NCI-H2171 (cell line): ENCODE measurements at regions not wholly inside any gene's neighbourhood (a gene's known extent, or its start where the extent isn't known, plus 50 kb on each side); places are given as distances from the start of the nearest gene placed in this dataset.

ENCODE experiments used
- DNase-seq: peaks from one replicate; lab custom pipeline; 2025; lab: John Stamatoyannopoulos, UW

DNA sequence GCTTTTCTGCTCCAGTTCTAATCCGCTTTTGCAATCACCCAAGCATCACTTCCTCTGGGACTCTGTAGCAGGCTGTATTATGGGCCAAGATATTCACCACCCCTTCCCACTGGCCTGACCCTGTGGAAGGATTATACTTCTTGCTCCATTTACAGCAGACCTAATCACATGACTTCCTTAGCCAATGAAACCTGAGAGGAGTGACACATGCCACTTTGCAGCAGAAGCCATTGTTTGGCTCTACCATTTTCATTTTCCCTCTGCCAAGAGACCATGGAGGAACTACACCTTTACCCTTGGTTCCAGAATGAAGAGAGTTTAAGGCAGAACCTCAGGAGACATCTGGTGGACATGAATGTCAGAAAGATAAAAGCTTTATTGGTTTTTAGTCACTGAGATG, 134.9 kb upstream of the HSD17B12 start:
- no peak for DNase-seq

DNA sequence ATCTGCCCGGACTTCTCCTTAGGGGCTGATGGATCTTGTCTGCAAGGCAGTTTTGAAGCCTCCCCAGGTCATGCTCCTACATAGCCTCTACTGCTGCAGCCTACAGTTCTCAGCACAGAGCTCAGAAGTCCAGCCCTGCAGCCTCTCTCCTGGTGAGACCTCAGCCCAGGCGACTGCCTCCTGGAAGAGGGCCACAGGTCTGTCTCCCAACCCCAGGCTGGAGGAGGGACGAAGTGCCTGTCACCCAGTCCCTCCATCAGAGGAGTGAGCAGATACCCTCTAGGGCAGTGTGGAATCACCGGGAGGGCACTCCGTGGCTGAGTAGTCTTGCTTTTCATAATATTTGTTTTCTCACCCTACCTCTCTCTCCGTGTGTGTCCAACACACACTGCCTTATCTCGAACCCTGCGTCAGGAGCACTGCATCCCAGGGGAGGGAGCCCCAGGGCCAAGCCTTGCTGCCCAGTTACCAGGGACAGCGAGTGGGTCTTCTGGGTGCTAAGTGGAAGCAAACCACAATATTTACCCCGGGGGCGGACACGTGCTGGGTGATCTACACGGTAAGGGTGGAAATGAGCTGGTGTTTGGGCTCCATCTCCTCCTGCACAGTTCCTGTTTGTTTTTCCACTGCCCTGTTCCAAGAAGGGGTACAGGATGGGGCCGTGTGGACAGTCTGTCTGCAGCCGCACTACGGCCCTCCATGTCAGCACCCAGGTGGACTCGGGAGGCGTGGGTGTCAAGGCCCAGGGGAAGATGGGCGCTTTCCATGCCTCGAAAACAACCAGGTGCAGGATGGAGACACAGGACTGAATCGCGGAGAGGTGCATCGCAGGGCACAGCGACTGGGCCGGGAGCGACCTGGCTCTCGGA, 133.7 kb upstream of the HSD17B12 start:
- DNase-seq, result no peak

DNA sequence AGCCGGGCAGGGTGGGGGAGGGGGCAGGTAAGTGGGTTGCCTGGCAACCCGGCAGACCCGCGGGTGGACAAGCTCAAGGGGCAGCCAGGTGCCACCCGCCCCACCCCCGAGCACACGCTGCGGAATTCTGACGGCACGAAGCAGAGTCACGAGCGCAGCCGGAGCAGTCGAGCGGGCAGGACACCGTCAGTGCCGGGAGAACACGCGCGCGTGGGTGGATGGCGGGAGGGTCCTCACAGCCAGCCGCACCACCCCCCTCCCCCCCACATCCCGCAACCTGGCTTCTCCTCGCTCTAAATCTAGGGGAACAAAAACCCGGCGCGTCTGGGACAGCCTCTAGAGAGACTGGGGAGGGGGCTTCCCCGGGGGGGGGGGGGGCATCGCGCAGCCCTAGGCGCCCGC, 133.1 kb upstream of the HSD17B12 start:
- no peak for DNase-seq

DNA sequence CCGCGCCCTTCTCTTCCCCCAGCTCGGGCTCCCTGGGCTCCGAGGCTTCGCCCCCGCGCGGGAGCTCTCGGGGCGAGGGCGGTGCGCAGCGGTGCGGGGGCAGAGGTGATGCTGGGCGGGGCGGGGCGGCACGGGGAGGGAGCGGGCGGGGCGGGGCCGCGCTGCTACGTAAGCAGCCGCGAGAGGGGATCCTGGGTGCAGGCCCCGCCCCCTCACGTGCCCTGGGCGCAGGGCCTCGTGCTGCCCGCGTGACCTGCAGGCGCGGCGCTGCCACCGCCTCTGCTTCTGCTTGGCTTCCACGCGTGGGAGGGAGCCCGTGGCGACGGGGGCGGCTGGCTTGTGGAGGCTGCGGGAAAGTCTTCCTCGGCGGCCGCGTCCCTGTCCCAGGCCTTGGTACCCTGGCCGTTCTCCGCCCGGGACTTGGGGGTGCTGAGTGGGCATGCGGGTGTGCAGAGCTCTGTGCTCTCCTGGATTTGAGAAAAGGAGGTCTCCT, 132.6 kb upstream of the HSD17B12 start:
- no peak for DNase-seq

DNA sequence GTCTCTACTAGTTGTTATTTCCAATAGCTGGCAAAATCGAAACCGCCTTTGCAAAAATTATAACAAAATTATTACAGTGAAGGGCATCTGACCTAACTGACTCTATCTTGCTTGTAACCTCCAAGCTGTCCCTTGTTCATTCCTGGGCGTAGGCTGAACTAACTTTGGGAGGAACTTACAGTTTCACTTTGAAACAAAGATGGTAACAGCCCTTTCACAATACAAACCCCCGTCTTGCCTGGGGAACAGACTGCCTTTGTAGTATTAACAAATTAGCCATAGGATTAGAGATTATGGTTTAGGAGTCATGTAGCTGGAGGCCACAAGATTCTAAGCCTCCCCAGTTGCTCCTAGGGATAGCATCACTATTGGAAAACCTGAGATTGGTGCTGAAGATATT, 131.6 kb upstream of the HSD17B12 start:
- DNase-seq, result no peak

DNA sequence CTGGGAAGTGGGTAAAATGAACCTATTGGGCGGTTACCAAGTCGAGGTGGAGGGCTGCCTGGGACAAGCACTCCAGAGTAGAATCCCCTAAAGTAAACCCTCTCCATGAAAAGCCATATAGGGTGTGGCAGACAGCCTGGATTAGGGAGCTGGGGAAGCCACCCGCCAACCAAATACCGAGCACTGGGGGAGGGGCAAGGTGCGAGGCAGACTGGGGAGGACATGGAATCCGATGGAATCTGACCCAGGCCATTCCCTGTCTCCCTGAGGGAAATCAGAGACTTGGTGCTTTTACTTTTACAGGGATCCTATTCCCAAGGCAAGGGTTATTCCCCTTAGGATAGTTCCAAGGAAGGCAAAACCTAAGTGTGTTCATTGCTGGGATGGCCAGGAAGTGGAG, 130.9 kb upstream of the HSD17B12 start:
- no peak for DNase-seq

DNA sequence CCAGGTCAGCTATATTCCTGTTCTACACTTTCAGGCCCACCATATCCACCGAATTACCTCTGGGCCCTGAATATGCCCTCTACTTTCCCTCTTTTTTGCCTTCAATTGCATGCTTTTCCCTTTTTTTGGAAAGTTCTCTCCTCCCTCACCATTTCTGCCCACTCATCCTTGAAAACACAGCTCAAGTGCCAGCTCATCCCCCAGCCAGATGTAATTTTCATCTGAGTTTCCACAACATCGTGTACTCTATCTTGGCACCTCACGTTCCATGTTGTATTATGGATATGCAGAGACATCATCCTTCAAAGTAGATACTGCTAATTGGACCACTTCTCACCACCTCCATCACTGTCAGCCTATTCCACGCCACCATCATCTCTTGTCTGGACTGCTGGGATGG, 129.8 kb upstream of the HSD17B12 start:
- DNase-seq, result no peak

DNA sequence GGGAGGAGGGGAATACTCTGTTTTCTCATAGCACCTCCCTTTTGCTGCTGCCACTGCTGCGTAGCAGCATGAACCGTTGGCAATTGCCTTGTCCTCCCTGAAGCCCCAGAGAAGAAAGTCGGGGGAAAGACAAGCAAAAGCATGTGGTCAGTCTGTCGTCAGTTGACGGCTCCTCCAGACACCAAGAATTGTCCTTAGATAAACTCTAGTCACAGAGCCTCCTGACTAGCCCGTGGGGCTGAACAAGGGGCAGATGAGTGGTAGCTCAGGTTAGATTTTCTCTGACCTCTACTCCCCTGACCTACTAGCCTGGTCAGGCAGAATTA, 126.4 kb upstream of the HSD17B12 start:
- no peak for DNase-seq

DNA sequence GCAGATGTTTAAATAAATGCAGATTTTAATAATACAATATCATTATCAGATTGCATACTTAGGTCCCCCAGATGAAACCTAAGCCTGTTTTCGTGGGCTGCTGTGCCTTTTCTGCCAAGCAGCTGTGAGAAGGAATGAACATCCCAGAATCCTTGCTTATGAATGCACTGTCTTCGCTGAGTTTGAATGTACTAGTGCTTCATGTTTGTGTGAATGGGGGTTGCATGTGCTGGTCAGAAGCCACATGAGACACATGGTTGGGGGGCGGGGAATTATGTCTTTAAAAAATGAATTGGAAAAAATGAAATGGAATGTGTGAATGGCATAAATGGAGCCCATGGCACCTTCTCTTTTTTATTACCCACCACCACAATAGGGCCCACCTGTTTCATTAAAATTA, 125.4 kb upstream of the HSD17B12 start:
- no peak for DNase-seq

DNA sequence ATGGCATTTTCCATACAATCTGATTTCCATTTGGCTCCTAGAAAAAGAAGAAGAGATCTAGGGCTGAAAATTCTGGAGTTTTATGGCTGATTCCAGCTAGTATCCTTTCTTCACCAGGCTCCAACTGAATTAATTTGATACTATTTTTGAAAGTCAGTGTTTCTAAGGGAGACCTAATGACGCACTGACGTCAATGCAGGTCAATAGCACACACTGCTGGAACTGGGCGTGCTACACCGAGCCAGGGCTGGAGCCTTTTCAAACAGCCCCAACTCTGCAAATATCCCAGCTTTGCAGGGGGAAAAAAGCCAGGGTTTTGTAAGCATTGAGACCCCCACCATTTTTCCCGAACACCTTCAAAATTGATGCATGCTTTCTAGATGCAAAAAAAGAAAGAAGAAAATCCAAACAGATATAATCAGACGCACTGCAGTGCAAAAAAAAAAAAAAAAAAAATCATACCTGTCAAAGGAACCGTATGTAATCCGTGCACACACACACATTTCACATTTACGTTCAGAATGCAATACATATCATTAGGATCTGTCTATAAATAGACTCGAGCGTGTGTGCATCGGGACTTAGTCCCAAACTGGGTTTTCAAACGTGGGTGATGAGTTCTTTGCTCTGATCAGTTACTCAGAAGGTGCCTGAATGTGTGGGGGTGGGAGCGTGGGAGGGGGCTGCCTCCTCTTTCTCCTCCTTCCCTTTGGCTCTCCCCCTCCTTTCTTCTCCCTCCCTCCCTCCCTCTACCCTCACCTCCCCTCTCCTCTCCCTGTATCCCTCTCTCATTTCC, 124.5 kb upstream of the HSD17B12 start:
- no peak for DNase-seq

DNA sequence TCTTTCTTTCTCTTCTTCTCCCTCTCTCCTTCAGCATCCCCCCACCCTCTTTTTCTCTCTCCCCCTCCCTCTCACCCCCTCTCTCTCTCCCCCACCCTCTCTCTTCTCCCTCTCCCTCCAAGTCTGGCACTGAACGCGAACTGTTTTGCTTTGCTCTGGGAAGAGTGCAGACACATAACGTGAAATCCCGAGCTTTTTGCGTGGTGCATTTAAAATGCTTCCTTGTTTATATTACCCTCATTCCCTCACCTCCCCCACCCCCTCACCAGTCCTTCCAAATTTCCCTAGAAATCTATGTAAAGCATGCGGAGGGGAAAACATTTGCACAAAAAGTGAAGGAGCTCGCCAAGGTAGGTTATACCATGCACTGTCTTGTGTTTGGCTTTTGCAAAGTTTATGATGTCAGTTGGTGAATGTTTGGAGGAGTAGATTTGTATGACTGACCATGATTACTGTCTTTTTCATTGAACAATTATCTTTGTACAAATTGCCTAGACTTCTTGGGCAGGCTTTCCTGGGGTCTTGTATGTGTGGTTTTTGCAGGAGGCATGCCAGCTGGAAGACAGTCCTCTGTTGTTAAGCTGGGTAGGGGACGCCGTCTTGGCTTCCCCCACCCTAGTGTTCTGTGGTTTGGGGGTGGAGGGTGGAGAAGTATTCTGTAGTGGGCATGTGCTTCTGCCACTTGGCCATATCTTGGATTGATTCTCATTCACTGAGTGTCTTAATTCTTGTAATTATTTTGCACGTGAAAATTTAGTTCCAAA, 123.7 kb upstream of the HSD17B12 start:
- DNase-seq, result no peak

DNA sequence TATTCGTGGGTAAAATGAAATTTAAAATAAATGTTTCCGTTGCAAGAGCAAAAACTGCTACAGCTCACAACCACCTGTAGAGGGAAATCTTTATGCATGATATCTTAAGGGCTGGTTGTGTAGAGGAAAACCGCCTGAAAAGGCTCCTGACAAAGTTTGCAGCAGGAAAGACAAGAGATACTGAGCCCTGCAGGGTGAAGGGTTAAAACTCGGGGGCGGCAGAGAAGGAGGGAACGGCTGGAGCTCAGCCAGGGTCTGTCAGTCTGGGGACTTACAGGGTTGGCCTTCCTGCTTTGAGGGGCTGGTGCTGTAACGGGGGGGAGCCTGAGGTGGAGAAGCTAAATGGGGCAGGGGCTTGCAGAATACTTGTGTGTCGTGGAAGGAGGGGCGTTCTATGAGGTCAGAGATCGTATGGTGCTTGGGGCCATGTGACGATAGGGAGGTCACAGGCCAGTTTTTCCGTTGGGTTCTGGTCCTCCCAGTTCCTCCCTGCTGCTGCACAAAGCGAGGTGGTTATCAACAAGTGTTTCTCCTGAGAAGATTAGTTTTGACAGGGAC, 122.9 kb upstream of the HSD17B12 start:
- no peak for DNase-seq

DNA sequence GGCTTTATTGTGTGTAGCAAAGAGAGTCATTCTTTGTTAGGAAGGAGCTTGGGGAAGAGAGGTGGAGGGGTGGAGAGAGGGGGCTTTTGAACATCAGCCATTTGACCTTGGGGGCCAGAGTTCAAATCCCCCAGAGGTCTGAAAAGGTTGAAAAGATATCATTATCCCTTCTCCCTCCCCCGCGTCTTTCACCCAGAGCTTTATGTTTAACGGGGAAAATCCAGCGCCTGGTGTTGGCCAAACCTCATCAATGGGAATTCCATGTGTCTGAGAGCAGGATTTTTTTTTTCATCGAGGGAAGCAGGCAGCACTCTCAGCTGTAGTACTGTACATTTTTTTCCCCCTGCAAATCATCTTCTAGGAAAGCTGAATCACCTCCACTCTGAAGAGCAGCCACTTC, 122.4 kb upstream of the HSD17B12 start:
- DNase-seq, result no peak

DNA sequence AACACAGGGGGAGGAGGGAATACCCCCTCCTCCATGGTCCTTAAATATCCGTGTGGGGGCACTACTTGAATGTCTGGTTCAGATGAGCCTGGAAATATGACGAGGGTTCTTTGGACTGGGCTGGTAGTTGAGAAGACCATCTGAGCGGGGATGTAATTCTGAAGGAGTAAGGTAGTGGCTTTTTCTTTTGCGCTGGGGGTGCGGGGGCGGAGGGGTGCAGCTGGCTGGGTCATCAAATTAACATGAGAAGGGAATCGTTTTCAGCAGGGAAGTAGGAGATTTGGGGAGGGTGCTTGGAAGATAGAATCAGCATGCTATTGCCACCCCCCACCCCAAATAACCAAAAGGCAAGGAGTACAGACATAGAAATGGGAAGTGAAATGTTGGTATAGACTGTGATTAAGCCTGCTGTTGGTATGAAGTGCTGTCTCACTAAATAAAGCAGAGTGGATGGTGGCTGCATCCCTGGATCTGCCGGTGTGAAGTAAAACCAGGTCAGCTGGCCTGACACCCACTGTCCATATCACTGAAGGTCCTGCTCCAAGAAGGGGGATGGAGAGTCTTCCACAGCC, 121.9 kb upstream of the HSD17B12 start:
- no peak for DNase-seq

DNA sequence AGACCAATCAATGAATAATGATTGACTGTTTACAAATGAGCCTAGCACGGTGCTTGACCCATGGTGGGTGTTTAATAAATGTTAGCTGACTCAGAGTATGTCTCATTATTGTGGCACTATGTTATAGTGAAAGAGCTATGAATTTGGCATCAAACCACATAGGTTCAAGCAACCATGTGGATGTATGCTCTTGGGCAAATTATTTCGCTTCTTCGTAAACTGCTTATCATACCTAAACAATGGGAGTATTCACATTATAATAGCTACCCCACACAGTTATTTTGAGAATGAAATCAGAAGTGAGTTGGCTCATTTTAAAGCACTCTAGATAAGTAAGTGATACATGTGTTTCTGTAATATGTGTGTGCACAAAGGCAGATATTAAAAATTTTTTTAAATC, 118.7 kb upstream of the HSD17B12 start:
- DNase-seq, result no peak

DNA sequence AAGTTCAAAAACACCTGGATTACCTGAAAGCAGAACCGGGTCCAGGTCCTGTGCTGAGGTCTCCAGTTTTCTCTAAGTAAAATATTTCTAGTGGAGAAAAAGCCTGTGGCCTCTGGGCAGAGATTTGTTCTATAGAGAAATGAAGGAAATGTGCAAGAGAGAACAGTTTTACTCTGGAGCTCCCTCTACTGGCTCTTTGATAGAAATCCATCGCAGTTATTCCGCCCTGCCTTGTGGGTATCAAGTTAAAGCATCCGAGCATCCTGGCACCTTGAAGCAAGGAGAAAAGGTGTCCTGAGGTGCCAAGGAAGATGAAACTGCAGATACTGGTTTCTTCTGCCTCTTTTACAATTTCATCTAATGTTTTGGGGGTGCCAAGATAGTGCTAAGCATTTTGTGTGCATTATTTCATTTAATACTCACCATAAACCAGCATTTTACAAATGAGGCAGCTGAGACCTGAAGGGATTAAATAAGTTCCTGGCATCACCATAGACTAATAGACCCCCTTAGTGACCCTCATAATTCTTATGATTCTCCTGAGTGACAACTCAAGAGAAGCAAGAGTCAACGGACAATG, 113.1 kb upstream of the HSD17B12 start:
- peak; percentile 30 for DNase-seq

DNA sequence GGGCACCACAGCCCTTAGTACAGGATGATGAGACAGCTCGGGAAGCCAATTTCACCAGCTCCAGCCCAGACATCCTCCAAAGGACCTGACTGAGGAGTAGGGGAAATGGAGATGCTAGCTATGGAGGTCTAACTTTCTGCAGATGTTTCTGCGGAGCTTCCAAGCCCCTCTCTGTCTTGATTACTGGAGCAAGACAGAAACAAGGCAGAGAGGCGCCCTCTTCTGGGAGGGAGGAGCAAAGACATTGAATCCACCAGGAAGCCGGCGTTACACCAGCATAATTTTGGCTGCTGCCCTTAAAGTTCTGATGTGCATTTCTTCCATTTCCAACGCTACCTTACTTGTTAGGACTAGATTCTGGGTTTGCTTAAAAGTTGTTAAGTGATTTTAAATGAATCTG, 107.3 kb upstream of the HSD17B12 start:
- no peak for DNase-seq

DNA sequence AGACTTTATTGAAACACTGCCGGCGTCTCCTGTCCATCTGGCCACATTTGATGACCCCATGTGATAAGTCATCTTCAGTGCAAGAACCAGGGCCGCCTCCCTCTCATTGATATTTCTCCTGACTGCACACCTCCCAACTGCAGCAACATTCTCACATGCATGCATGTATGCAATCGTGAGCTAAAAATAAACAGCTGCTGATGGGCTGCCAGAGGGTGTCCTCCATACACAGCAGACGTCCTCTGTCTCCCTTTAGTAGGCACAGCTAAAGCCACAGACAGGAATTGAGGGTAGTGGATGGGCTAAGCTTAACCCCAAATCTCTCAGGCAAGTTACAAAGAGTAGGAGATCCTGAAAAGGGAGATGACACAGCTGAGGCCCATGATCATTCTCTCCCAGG, 106.7 kb upstream of the HSD17B12 start:
- DNase-seq, result no peak

DNA sequence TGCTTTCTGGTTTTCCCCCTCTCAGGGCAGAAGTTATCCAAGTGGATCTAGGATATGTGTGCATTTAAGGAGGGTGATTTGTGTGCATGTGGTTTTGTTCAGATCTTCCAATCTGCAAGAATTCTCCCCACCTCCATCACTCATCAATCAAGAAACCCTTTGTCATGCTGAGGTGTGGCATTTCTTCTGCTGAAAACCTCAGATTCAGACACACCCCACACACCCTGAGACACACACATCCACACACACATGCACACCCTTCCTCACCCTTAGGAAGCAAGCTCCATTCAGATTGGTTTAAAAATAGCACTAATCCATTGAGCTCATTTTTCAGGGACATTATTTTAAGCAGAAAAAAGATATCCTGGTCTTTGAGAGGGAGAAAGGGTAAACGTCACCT, 106.1 kb upstream of the HSD17B12 start:
- no peak for DNase-seq

DNA sequence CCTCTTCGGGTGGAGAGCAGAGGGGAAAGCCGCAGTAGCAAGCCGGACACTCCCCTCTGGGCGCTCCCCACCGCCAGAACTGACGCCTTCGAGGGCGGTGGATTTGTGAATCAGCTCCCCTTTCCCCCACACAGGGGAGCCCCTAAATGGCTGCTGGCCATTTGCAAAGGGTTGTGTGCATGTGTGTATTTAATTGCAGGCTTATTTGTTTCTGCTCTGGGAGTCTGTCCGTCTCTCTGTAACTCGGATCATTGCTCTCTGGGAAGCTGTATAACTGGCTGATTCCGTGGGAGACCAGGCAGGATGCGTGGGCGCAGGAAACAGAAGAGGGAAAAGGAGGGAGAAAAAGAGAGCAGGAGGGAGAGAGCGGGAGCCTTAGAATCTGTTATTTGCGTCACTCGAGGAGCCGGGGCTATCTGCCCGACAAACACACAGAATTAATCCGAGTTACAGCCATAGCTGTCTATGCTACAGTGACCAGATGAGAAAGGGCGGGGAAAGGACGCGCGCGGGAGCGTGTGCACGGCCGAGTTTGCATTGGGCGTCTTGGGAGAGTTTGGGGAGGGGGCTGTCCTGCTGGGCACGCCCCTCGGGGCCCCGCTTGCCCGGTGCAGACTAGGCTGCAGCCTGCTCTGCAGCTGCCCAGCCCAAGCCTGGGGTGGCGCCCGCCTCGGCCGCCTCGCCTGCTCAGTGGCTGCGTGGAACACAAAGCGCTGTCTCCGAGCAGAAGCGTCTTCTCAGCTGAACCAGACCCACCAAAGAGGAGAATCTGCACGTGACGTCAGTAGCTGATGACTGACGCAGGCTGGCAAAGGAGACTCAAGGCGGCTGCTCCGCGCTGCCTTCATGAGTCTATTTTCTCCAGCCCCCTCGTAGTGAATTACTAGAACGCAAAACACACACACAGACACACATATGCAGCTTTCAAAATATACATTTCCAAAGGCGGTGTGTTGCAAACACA, 105.3 kb upstream of the HSD17B12 start:
- DNase-seq, result peak; percentile 13
